OCI-LY3 (cell line): ENCODE measurements at regions not wholly inside any gene's neighbourhood (a gene's known extent, or its start where the extent isn't known, plus 50 kb on each side); places are given as distances from the start of the nearest gene placed in this dataset.
A peak's percentile ranks its signal among the peaks of the same experiment; 100 is the strongest.

Source experiments
- H2AFZ ChIP-seq: fragments of 200-600, 300-600 bp; shearing (Covaris generic); 2 replicates; pipeline ENCODE4 v1.6.0; 2014; ENCODE audit warnings: antibody characterized with exemption, low read depth, low read length
- H3K27ac ChIP-seq: fragments of 200-600, 300-600 bp; sonication (generic); 2 replicates; pipeline ENCODE4 v1.5.1; 2014; ENCODE audit warnings: mild to moderate bottlenecking, low read length, moderate library complexity, mixed read lengths
- H3K27me3 ChIP-seq: fragments of 200-600, 300-600 bp; sonication (generic); 2 replicates; pipeline ENCODE4 v1.6.1; 2014; ENCODE audit warnings: low read depth, low read length, mixed read lengths
- H3K36me3 ChIP-seq: fragments of 200-600, 300-600 bp; sonication (generic); replicated peaks from 2 replicates; pipeline ENCODE3; 2014; ENCODE audit warnings: low read depth, low read length, mixed read lengths
- H3K4me1 ChIP-seq: fragments of 300-600, 200-600 bp; sonication (generic); 2 replicates; pipeline ENCODE4 v1.6.1; 2014; ENCODE audit warnings: low read length, mixed read lengths
- H3K4me2 ChIP-seq: fragments of 200-600, 300-600 bp; sonication (generic); 2 replicates; pipeline ENCODE4 v1.6.1; 2014; ENCODE audit warnings: low read length, mixed read lengths
- H3K4me3 ChIP-seq: fragments of 300-600, 200-600 bp; sonication (generic); 2 replicates; pipeline ENCODE4 v1.5.1; 2014; ENCODE audit warnings: antibody characterized with exemption, mild to moderate bottlenecking, low read length, moderate library complexity
- H3K79me2 ChIP-seq: fragments of 300-600, 200-600 bp; shearing (Covaris generic); 2 replicates; pipeline ENCODE4 v1.6.1; 2014; ENCODE audit warnings: mild to moderate bottlenecking, low read length, mixed read lengths
- H3K9ac ChIP-seq: fragments of 300-600, 200-600 bp; shearing (Covaris generic); 2 replicates; pipeline ENCODE4 v1.6.0; 2014; ENCODE audit warnings: mild to moderate bottlenecking, low read length, moderate library complexity
- H3K9me3 ChIP-seq: fragments of 200-600, 300-600 bp; shearing (Covaris generic); 2 replicates; pipeline ENCODE4 v1.6.1; 2014; ENCODE audit warnings: low read length, mixed read lengths; ENCODE audit not compliant: insufficient read depth
- H4K20me1 ChIP-seq: fragments of 200-600, 300-600 bp; sonication (generic); 2 replicates; pipeline ENCODE4 v1.6.1; 2016; ENCODE audit warnings: low read length, mixed read lengths; ENCODE audit not compliant: insufficient read depth
- CTCF ChIP-seq: fragments of 200-600, 300-600 bp; sonication (generic); IDR thresholded peaks from 2 replicates; pipeline ENCODE4 v1.5.1; 2014; ENCODE audit warnings: antibody characterized with exemption, low read length, low read depth
- EZH2phosphoT487 ChIP-seq: fragments of 200-600 bp; shearing (Covaris generic); IDR thresholded peaks from 2 replicates; pipeline ENCODE4 v1.6.1; 2018; ENCODE audit warnings: antibody characterized with exemption, mixed run types, low read depth

- Histone ChIP-seq H3K9me3 (no peaks in the 10 kb centered on the region), H3K27me3 (no peaks in the 10 kb centered on the region), H3K4me1 (peaks cover 3% of the 10 kb centered on the region), H2AFZ (no peak overlapping the region), H3K4me2 (no peak overlapping the region), H3K27ac (no peak overlapping the region), H3K79me2 (no peaks in the 10 kb centered on the region), H3K36me3 (no peaks in the 10 kb centered on the region), H3K4me3 (no peak overlapping the region), H4K20me1 (no peaks in the 10 kb centered on the region), H3K9ac (no peak overlapping the region)
- TF ChIP-seq EZH2phosphoT487, result no peak
- no peak for TF ChIP-seq CTCF
Observed at GRCh38 chr4:13980317-13981310, 353.1 kb upstream of the BOD1L1 start.

- no peak overlapping the region for H3K27ac ChIP-seq
- no peaks in the 10 kb centered on the region for H3K27me3 ChIP-seq
- peak overlapping the region; percentile 30; the same call in 1 of the 2 replicates for H3K4me2 ChIP-seq
- H2AFZ ChIP-seq, result 0 out of 2 replicates have a peak overlapping the region, but pooled peaks have one; percentile 15
- TF ChIP-seq EZH2phosphoT487 (no peak), CTCF (no peak)
- H4K20me1 ChIP-seq, result no peaks in the 10 kb centered on the region
- peaks cover 3% of the 10 kb centered on the region for H3K4me1 ChIP-seq
- no peaks in the 10 kb centered on the region for H3K9me3 ChIP-seq
- no peak overlapping the region for H3K9ac ChIP-seq
- no peak overlapping the region for H3K4me3 ChIP-seq
- no peaks in the 10 kb centered on the region for H3K79me2 ChIP-seq
- no peaks in the 10 kb centered on the region for H3K36me3 ChIP-seq
Observed at GRCh38 chr4:13981499-13981898, 354.0 kb upstream of the BOD1L1 start.

- H3K4me2 ChIP-seq, result no peak overlapping the region
- H4K20me1 ChIP-seq, result no peaks in the 10 kb centered on the region
- TF ChIP-seq CTCF (no peak), EZH2phosphoT487 (no peak)
- H2AFZ ChIP-seq, result 0 out of 2 replicates have a peak overlapping the region, but pooled peaks have one; percentile 32
- H3K4me1 ChIP-seq, result peaks cover 3% of the 10 kb centered on the region
- H3K27me3 ChIP-seq, result no peaks in the 10 kb centered on the region
- H3K79me2 ChIP-seq, result no peaks in the 10 kb centered on the region
- no peaks in the 10 kb centered on the region for H3K9me3 ChIP-seq
- no peak overlapping the region for H3K9ac ChIP-seq
- no peak overlapping the region for H3K27ac ChIP-seq
- H3K36me3 ChIP-seq, result no peaks in the 10 kb centered on the region
- no peak overlapping the region for H3K4me3 ChIP-seq
Observed at GRCh38 chr4:13982010-13982409, 354.5 kb upstream of the BOD1L1 start.

- H3K4me2 ChIP-seq, result no peak overlapping the region
- H2AFZ ChIP-seq, result no peak overlapping the region
- H3K4me1 ChIP-seq, result peaks cover 3% of the 10 kb centered on the region
- H3K36me3 ChIP-seq, result no peaks in the 10 kb centered on the region
- H3K9me3 ChIP-seq, result no peaks in the 10 kb centered on the region
- H3K27ac ChIP-seq, result no peak overlapping the region
- H3K27me3 ChIP-seq, result no peaks in the 10 kb centered on the region
- TF ChIP-seq CTCF (no peak), EZH2phosphoT487 (no peak)
- H3K79me2 ChIP-seq, result no peaks in the 10 kb centered on the region
- H3K4me3 ChIP-seq, result no peak overlapping the region
- no peaks in the 10 kb centered on the region for H4K20me1 ChIP-seq
- H3K9ac ChIP-seq, result no peak overlapping the region
Observed at GRCh38 chr4:13983189-13983790, 355.8 kb upstream of the BOD1L1 start.
